ENCODE measurements at regions not wholly inside any gene's neighbourhood (a gene's known extent, or its start where the extent isn't known, plus 50 kb on each side); places are given as distances from the start of the nearest gene placed in this dataset.

- Mint-ChIP-seq H3K9me3 (no peaks in the 10 kb centered on the region), H3K36me3 (ENCODE audit: insufficient read depth) (no peaks in the 10 kb centered on the region), H3K27me3 (ENCODE audit: low read depth) (no peaks in the 10 kb centered on the region), H3K4me3 (no peak overlapping the region), H3K4me1 (ENCODE audit: low read depth) (no peaks in the 10 kb centered on the region)
- ATAC-seq = no peak
- no peak for DNase-seq
These were observed 645.0 kb downstream of the C12orf50 start for GRCh38 chr12:87384226-87384625.

GRCh38 chr12:87383680-87384079 lies 645.5 kb downstream of the C12orf50 start:
- Mint-ChIP-seq H3K4me3 (no peak overlapping the region), H3K9me3 (no peaks in the 10 kb centered on the region), H3K4me1 (ENCODE audit: low read depth) (no peaks in the 10 kb centered on the region), H3K27me3 (ENCODE audit: low read depth) (no peaks in the 10 kb centered on the region), H3K36me3 (ENCODE audit: insufficient read depth) (no peaks in the 10 kb centered on the region)
- ATAC-seq = no peak
- no peak for DNase-seq

- DNase-seq (no peak), ATAC-seq (no peak)
- no peak overlapping the region for H3K4me3 Mint-ChIP-seq
- no peaks in the 10 kb centered on the region for H3K27me3 Mint-ChIP-seq (ENCODE audit: low read depth)
- no peaks in the 10 kb centered on the region for H3K9me3 Mint-ChIP-seq
- no peaks in the 10 kb centered on the region for H3K36me3 Mint-ChIP-seq (ENCODE audit: insufficient read depth)
- H3K4me1 Mint-ChIP-seq (ENCODE audit: low read depth) = no peaks in the 10 kb centered on the region
These were observed 646.1 kb downstream of the C12orf50 start for GRCh38 chr12:87382959-87383566.

GRCh38 chr12:87382436-87382835 lies 646.8 kb downstream of the C12orf50 start:
- DNase-seq (no peak), ATAC-seq (no peak)
- Mint-ChIP-seq H3K4me3 (no peak overlapping the region), H3K4me1 (ENCODE audit: low read depth) (no peaks in the 10 kb centered on the region), H3K27me3 (ENCODE audit: low read depth) (no peaks in the 10 kb centered on the region), H3K36me3 (ENCODE audit: insufficient read depth) (no peaks in the 10 kb centered on the region), H3K9me3 (no peaks in the 10 kb centered on the region)

DNA sequence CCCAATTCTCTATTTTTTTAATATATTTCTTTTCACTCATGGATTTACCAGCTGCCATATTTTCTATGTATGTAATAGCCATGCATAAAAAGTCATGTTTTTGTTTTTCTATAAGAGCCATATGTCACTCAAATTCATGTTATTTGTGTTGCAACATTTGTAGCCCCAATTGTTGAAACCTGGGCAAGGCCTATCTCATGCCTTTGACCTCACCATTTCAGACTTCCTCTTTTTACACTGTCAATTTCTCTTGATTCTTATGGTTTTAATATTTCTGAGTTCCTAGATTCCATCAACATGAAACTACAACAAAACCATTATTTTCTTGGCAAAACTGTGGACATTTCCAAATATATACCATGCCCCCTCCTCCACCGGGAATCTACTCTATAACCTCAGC lies 647.5 kb downstream of the C12orf50 start:
- Mint-ChIP-seq H3K36me3 (ENCODE audit: insufficient read depth) (no peaks in the 10 kb centered on the region), H3K27me3 (ENCODE audit: low read depth) (no peaks in the 10 kb centered on the region)
- ATAC-seq = no peak

GRCh38 chr12:87378526-87378925 lies 650.7 kb downstream of the C12orf50 start:
- Mint-ChIP-seq H3K4me3 (no peak overlapping the region), H3K4me1 (ENCODE audit: low read depth) (no peaks in the 10 kb centered on the region), H3K27me3 (ENCODE audit: low read depth) (no peaks in the 10 kb centered on the region), H3K36me3 (ENCODE audit: insufficient read depth) (no peaks in the 10 kb centered on the region), H3K9me3 (peaks cover 7% of the 10 kb centered on the region)
- ATAC-seq (no peak), DNase-seq (no peak)

More for the DNA sequence above, 647.5 kb downstream of the C12orf50 start:
- no peaks in the 10 kb centered on the region for H3K9me3 Mint-ChIP-seq
- H3K4me1 Mint-ChIP-seq (ENCODE audit: low read depth) = no peaks in the 10 kb centered on the region
- DNase-seq = no peak
- no peak overlapping the region for H3K4me3 Mint-ChIP-seq

DNA sequence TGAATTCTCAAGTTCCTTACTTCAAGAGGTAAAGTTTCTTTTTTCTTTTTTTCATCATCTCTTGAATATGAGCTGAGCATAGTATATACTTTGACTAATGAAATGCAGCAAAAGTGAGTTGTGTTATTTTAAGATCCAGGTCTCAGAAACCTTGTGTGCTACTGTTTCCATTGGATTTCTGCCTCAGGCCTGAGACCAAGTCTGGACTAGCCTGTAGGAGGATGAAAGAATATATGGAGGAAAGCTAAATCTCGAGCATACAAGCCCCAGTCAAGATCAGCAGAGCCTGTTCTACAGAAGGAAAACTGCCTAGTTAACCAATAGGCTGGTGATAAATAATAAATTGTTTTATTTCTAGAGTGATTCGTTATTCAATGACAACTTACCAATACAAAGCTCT lies 652.5 kb downstream of the C12orf50 start:
- H3K4me3 Mint-ChIP-seq = no peak overlapping the region
- H3K4me1 Mint-ChIP-seq (ENCODE audit: low read depth) = no peaks in the 10 kb centered on the region
- no peaks in the 10 kb centered on the region for H3K27me3 Mint-ChIP-seq (ENCODE audit: low read depth)
- ATAC-seq (no peak), DNase-seq (no peak)
- peaks cover 7% of the 10 kb centered on the region for H3K9me3 Mint-ChIP-seq
- H3K36me3 Mint-ChIP-seq (ENCODE audit: insufficient read depth) = no peaks in the 10 kb centered on the region

GRCh38 chr12:87369161-87369560 lies 660.0 kb downstream of the C12orf50 start:
- DNase-seq (no peak), ATAC-seq (no peak)
- H3K27me3 Mint-ChIP-seq (ENCODE audit: low read depth) = no peaks in the 10 kb centered on the region
- H3K4me3 Mint-ChIP-seq = no peak overlapping the region
- H3K9me3 Mint-ChIP-seq = peaks cover 5% of the 10 kb centered on the region
- H3K36me3 Mint-ChIP-seq (ENCODE audit: insufficient read depth) = no peaks in the 10 kb centered on the region
- H3K4me1 Mint-ChIP-seq (ENCODE audit: low read depth) = no peaks in the 10 kb centered on the region

GRCh38 chr12:87368259-87368658 lies 660.9 kb downstream of the C12orf50 start:
- no peaks in the 10 kb centered on the region for H3K36me3 Mint-ChIP-seq (ENCODE audit: insufficient read depth)
- no peak overlapping the region for H3K4me3 Mint-ChIP-seq
- ATAC-seq = no peak
- no peak for DNase-seq
- H3K4me1 Mint-ChIP-seq (ENCODE audit: low read depth) = no peaks in the 10 kb centered on the region
- H3K9me3 Mint-ChIP-seq = peaks cover 9% of the 10 kb centered on the region
- H3K27me3 Mint-ChIP-seq (ENCODE audit: low read depth) = no peaks in the 10 kb centered on the region

DNA sequence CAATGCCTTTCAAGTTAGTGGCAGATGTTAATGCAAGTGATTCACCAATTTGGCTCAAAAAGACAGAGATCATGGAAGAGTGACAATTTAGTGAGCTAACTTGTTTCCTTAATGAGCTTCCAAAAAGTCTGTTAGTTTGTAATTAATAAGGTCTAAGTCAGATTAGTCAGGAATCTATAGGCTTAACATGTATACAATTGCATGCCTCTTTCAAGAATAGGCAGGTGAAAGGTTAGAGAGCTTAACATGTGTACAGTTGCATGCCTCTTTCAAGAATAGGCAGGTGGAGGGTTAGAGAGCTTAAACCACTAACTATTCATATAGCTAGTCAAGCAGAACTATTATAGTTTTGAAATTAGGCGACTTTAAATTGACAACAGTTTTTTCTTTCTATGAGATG lies 663.8 kb downstream of the C12orf50 start:
- ATAC-seq (no peak), DNase-seq (no peak)
- H3K4me3 Mint-ChIP-seq = no peak overlapping the region
- no peaks in the 10 kb centered on the region for H3K4me1 Mint-ChIP-seq (ENCODE audit: low read depth)
- no peaks in the 10 kb centered on the region for H3K27me3 Mint-ChIP-seq (ENCODE audit: low read depth)
- H3K9me3 Mint-ChIP-seq = peaks cover 22% of the 10 kb centered on the region
- H3K36me3 Mint-ChIP-seq (ENCODE audit: insufficient read depth) = no peaks in the 10 kb centered on the region

GRCh38 chr12:87363497-87364084 lies 665.6 kb downstream of the C12orf50 start:
- peaks cover 22% of the 10 kb centered on the region for H3K9me3 Mint-ChIP-seq
- no peaks in the 10 kb centered on the region for H3K27me3 Mint-ChIP-seq (ENCODE audit: low read depth)
- no peaks in the 10 kb centered on the region for H3K36me3 Mint-ChIP-seq (ENCODE audit: insufficient read depth)
- no peak for ATAC-seq
- no peaks in the 10 kb centered on the region for H3K4me1 Mint-ChIP-seq (ENCODE audit: low read depth)
- H3K4me3 Mint-ChIP-seq = no peak overlapping the region
- no peak for DNase-seq

- H3K27me3 Mint-ChIP-seq (ENCODE audit: low read depth) = no peaks in the 10 kb centered on the region
- peaks cover 13% of the 10 kb centered on the region for H3K9me3 Mint-ChIP-seq
- H3K4me1 Mint-ChIP-seq (ENCODE audit: low read depth) = no peaks in the 10 kb centered on the region
- no peaks in the 10 kb centered on the region for H3K36me3 Mint-ChIP-seq (ENCODE audit: insufficient read depth)
- ATAC-seq (no peak), DNase-seq (no peak)
- H3K4me3 Mint-ChIP-seq = no peak overlapping the region
These were observed 679.5 kb downstream of the C12orf50 start for GRCh38 chr12:87349681-87350080.

DNA sequence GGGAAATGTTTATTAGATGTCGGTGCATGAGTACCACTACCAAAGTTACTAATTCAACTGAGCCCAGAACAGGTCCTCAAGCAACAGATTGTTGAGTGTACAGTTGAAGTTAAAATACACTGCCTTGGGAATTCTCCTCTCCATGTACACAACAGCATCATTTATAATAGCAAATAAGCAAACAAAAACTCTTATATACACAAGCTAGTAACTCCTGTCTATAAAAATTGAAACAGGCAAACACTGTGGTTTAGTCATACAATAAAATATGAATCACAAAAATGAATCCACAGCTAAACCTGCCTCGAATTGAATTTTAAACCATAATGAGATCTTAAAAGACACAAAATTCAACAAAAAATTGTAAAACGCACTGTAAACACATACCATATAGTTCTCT lies 681.1 kb downstream of the C12orf50 start:
- H3K36me3 Mint-ChIP-seq (ENCODE audit: insufficient read depth) = no peaks in the 10 kb centered on the region
- H3K4me1 Mint-ChIP-seq (ENCODE audit: low read depth) = no peaks in the 10 kb centered on the region
- H3K27me3 Mint-ChIP-seq (ENCODE audit: low read depth) = no peaks in the 10 kb centered on the region
- H3K9me3 Mint-ChIP-seq = peaks cover 16% of the 10 kb centered on the region
- no peak overlapping the region for H3K4me3 Mint-ChIP-seq
- no peak for DNase-seq
- ATAC-seq = no peak

DNA sequence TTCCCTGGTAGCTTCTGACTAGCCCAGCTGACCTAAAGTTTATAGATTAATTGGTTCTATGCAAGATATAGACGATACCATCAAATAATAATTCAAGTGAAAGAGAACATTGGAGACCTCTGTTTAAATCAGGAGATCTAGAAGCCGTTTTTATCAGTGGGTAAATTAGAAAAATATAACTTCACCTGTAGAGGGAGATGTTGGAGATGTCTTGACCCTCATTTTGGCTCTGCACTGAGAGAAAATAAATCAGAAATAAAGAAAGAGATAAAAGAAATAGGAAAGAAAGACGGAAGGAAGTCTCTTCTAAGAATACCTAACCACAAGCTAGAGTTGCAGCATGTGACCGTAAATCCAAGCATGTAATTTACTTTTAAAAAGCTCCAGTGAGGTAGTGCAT lies 684.5 kb downstream of the C12orf50 start:
- no peaks in the 10 kb centered on the region for H3K4me1 Mint-ChIP-seq (ENCODE audit: low read depth)
- H3K27me3 Mint-ChIP-seq (ENCODE audit: low read depth) = no peaks in the 10 kb centered on the region
- no peak overlapping the region for H3K4me3 Mint-ChIP-seq
- no peaks in the 10 kb centered on the region for H3K36me3 Mint-ChIP-seq (ENCODE audit: insufficient read depth)
- ATAC-seq (no peak), DNase-seq (no peak)
- peaks cover 12% of the 10 kb centered on the region for H3K9me3 Mint-ChIP-seq

GRCh38 chr12:87338681-87339080 lies 690.5 kb downstream of the C12orf50 start:
- ATAC-seq (no peak), DNase-seq (no peak)
- Mint-ChIP-seq H3K9me3 (peaks cover 3% of the 10 kb centered on the region), H3K27me3 (ENCODE audit: low read depth) (no peaks in the 10 kb centered on the region), H3K36me3 (ENCODE audit: insufficient read depth) (no peaks in the 10 kb centered on the region), H3K4me1 (ENCODE audit: low read depth) (no peaks in the 10 kb centered on the region), H3K4me3 (no peak overlapping the region)
